ENCODE measurements at regions not wholly inside any gene's neighbourhood (a gene's known extent, or its start where the extent isn't known, plus 50 kb on each side); places are given as distances from the start of the nearest gene placed in this dataset.
"Not testable (repeated sequence)": the region's sequence is repeated elsewhere in the genome, so short reads cannot be mapped to it uniquely, and the experiment has no call there.

- POLR2A ChIA-PET, result no interaction called here
- no peaks in the 10 kb centered on the region for H3K9me3 Mint-ChIP-seq
Observed at GRCh38 chr6:119517428-119517827, 167.9 kb upstream of the MAN1A1 start.

GRCh38 chr6:119514345-119514744 is 164.8 kb upstream of the MAN1A1 start:
- no peak overlapping the region for H3K4me3 Mint-ChIP-seq
- peaks cover 0 to 4% (median 2%) of the 10 kb centered on the region in 5 donors for H3K27me3 Mint-ChIP-seq
- no peak overlapping the region for H3K27ac Mint-ChIP-seq
- no peaks in the 10 kb centered on the region for H3K9me3 Mint-ChIP-seq
- no peak for DNase-seq
- POLR2A ChIA-PET, result no interaction called here
- H3K36me3 Mint-ChIP-seq, result no peaks in the 10 kb centered on the region
- ATAC-seq, result no peak
- H3K4me1 Mint-ChIP-seq, result no peaks in the 10 kb centered on the region

More at GRCh38 chr6:119517428-119517827, 167.9 kb upstream of the MAN1A1 start:
- Mint-ChIP-seq H3K27ac (no peak overlapping the region), H3K4me3 (no peak overlapping the region), H3K27me3 (peaks cover 0 to 4% (median 3%) of the 10 kb centered on the region in 5 donors), H3K4me1 (no peaks in the 10 kb centered on the region), H3K36me3 (no peaks in the 10 kb centered on the region)
- ATAC-seq, result no peak
- no peak for DNase-seq

GRCh38 chr6:119511024-119511423 is 161.5 kb upstream of the MAN1A1 start:
- Mint-ChIP-seq H3K36me3 (no peaks in the 10 kb centered on the region), H3K9me3 (no peaks in the 10 kb centered on the region), H3K4me3 (no peak overlapping the region), H3K27me3 (peaks cover 0 to 2% (median 0%) of the 10 kb centered on the region in 5 donors), H3K27ac (no peak overlapping the region), H3K4me1 (no peaks in the 10 kb centered on the region)
- no peak for ATAC-seq
- DNase-seq, result no peak
- POLR2A ChIA-PET, result no interaction called here

- Mint-ChIP-seq H3K4me3 (no peak overlapping the region), H3K27me3 (peaks cover 0 to 2% (median 0%) of the 10 kb centered on the region in 5 donors), H3K27ac (no peak overlapping the region), H3K4me1 (no peaks in the 10 kb centered on the region), H3K9me3 (no peaks in the 10 kb centered on the region), H3K36me3 (no peaks in the 10 kb centered on the region)
- no peak for ATAC-seq
- POLR2A ChIA-PET, result no interaction called here
- no peak for DNase-seq
Observed at GRCh38 chr6:119510246-119510645, 160.7 kb upstream of the MAN1A1 start.

GRCh38 chr6:119506631-119507174 is 157.1 kb upstream of the MAN1A1 start:
- POLR2A ChIA-PET, result no interaction called here
- Mint-ChIP-seq H3K4me3 (no peak overlapping the region), H3K4me1 (no peaks in the 10 kb centered on the region), H3K27me3 (peaks cover 0 to 2% (median 0%) of the 10 kb centered on the region in 5 donors), H3K9me3 (no peaks in the 10 kb centered on the region), H3K36me3 (no peaks in the 10 kb centered on the region), H3K27ac (no peak overlapping the region)
- ATAC-seq, result no peak
- DNase-seq, result no peak

- peaks cover 0 to 3% (median 0%) of the 10 kb centered on the region in 5 donors for H3K27me3 Mint-ChIP-seq
- no peak overlapping the region for H3K4me3 Mint-ChIP-seq
- POLR2A ChIA-PET, result no interaction called here
- no peak overlapping the region for H3K27ac Mint-ChIP-seq
- no peak for DNase-seq
- H3K4me1 Mint-ChIP-seq, result no peaks in the 10 kb centered on the region
- H3K9me3 Mint-ChIP-seq, result no peaks in the 10 kb centered on the region
- no peaks in the 10 kb centered on the region for H3K36me3 Mint-ChIP-seq
- no peak for ATAC-seq
Observed at GRCh38 chr6:119501798-119502483, 152.4 kb upstream of the MAN1A1 start.

- H3K9me3 Mint-ChIP-seq, result no peaks in the 10 kb centered on the region
- ATAC-seq (no peak), DNase-seq (no peak)
- H3K36me3 Mint-ChIP-seq, result no peaks in the 10 kb centered on the region
- H3K4me3 Mint-ChIP-seq, result no peak overlapping the region
- H3K27ac Mint-ChIP-seq, result no peak overlapping the region
- no peaks in the 10 kb centered on the region for H3K4me1 Mint-ChIP-seq
- H3K27me3 Mint-ChIP-seq, result peaks cover 0 to 3% (median 0%) of the 10 kb centered on the region in 5 donors
- POLR2A ChIA-PET, result no interaction called here
Observed at GRCh38 chr6:119499797-119500196, 150.2 kb upstream of the MAN1A1 start.

GRCh38 chr6:119497988-119498727 is 148.6 kb upstream of the MAN1A1 start:
- Mint-ChIP-seq H3K4me3 (no peak overlapping the region), H3K36me3 (no peaks in the 10 kb centered on the region), H3K27ac (no peak overlapping the region), H3K4me1 (peaks cover 0 to 6% (median 0%) of the 10 kb centered on the region in 4 donors), H3K9me3 (no peaks in the 10 kb centered on the region), H3K27me3 (peaks cover 0 to 3% (median 0%) of the 10 kb centered on the region in 5 donors)
- ATAC-seq (no peak), DNase-seq (no peak)
- POLR2A ChIA-PET, result no interaction called here

GRCh38 chr6:119495230-119495683 is 145.7 kb upstream of the MAN1A1 start:
- DNase-seq, result no peak
- no peaks in the 10 kb centered on the region for H3K36me3 Mint-ChIP-seq
- POLR2A ChIA-PET, result no interaction called here
- H3K9me3 Mint-ChIP-seq, result peaks cover 2 to 20% (median 7%) of the 10 kb centered on the region in 9 donors
- H3K4me1 Mint-ChIP-seq, result peaks cover 0 to 10% (median 5%) of the 10 kb centered on the region in 4 donors
- no peak overlapping the region for H3K27ac Mint-ChIP-seq
- H3K4me3 Mint-ChIP-seq, result no peak overlapping the region
- H3K27me3 Mint-ChIP-seq, result peaks cover 0 to 6% (median 0%) of the 10 kb centered on the region in 5 donors
- no peak for ATAC-seq

GRCh38 chr6:119493980-119494379 is 144.4 kb upstream of the MAN1A1 start:
- ATAC-seq (no peak), DNase-seq (no peak)
- Mint-ChIP-seq H3K27me3 (peaks cover 0 to 6% (median 0%) of the 10 kb centered on the region in 5 donors), H3K36me3 (no peaks in the 10 kb centered on the region), H3K4me1 (peaks cover 0 to 20% (median 13%) of the 10 kb centered on the region in 4 donors), H3K9me3 (peaks cover 2 to 28% (median 8%) of the 10 kb centered on the region in 9 donors), H3K4me3 (no peak overlapping the region), H3K27ac (no peak overlapping the region)
- POLR2A ChIA-PET, result no interaction called here

GRCh38 chr6:119491112-119491511 is 141.6 kb upstream of the MAN1A1 start:
- H3K36me3 Mint-ChIP-seq, H3K27ac Mint-ChIP-seq, POLR2A ChIA-PET, H3K27me3 Mint-ChIP-seq, H3K4me3 Mint-ChIP-seq, ATAC-seq, DNase-seq: not testable (repeated sequence)
- Mint-ChIP-seq H3K9me3 (peaks cover 2 to 28% (median 14%) of the 10 kb centered on the region in 9 donors), H3K4me1 (peaks cover 0 to 21% (median 13%) of the 10 kb centered on the region in 4 donors)

- DNase-seq, result peak in 1 of 10 donors; percentile 2
- POLR2A ChIA-PET, ATAC-seq, H3K36me3 Mint-ChIP-seq, H3K27me3 Mint-ChIP-seq: not testable (repeated sequence)
- Mint-ChIP-seq H3K9me3 (peaks cover 2 to 28% (median 14%) of the 10 kb centered on the region in 9 donors), H3K27ac (peak overlapping the region in 2 of 10 donors; percentile 0 to 68), H3K4me1 (peaks cover 0 to 21% (median 13%) of the 10 kb centered on the region in 4 donors), H3K4me3 (peak overlapping the region in 1 of 10 donors; percentile 18)
Observed at GRCh38 chr6:119490050-119490449, 140.5 kb upstream of the MAN1A1 start.

GRCh38 chr6:119484598-119484997 is 135.0 kb upstream of the MAN1A1 start:
- H3K4me1 Mint-ChIP-seq, result peaks cover 0 to 8% (median 3%) of the 10 kb centered on the region in 4 donors
- no peak overlapping the region for H3K27ac Mint-ChIP-seq
- H3K9me3 Mint-ChIP-seq, result peaks cover 0 to 13% (median 4%) of the 10 kb centered on the region in 9 donors
- ATAC-seq, result no peak
- no peak for DNase-seq
- H3K27me3 Mint-ChIP-seq, result peaks cover 0 to 5% (median 3%) of the 10 kb centered on the region in 5 donors
- no peak overlapping the region for H3K4me3 Mint-ChIP-seq
- peaks cover 0 to 6% (median 4%) of the 10 kb centered on the region in 3 donors for H3K36me3 Mint-ChIP-seq
- POLR2A ChIA-PET, result no interaction called here
